ENCODE measurements at regions not wholly inside any gene's neighbourhood (a gene's known extent, or its start where the extent isn't known, plus 50 kb on each side); places are given as distances from the start of the nearest gene placed in this dataset.

- TF ChIP-seq FOXM1 (IDR thresholded peaks at IDR 0.05; ENCODE audit: low read depth) (no peak), CTCF (IDR thresholded peaks at IDR 0.05) (no peak), TAF1 (IDR thresholded peaks at IDR 0.05; ENCODE audit: borderline replicate concordance, low read depth, low read length) (no peak)
Measured at GRCh38 chr13:97766749-97767148, 186.7 kb upstream of the IPO5 start.
